ENCODE measurements at regions not wholly inside any gene's neighbourhood (a gene's known extent, or its start where the extent isn't known, plus 50 kb on each side); places are given as distances from the start of the nearest gene placed in this dataset.

DNA sequence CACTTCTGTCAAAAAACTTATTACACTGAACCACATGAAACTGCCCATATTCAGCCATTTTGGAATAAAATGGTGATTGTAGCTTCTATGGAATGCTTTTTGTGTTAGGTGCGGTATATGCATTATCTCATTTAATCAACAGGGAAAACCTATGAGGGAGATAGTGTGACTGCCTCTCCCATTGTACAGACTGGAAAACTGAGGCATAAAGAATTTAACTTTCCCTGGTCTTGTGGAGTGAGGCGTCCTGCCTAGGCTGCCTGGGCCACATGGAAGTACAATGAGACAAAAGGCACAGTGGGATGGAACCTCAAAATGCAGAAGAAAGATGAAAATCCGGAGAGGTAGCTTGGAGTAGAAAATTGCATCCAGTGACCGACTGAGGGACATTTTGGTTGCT lies 80.2 kb downstream of the RPLP1 start:
- H3F3A ChIP-seq (ENCODE audit: insufficient read depth, low read length): no peaks in the 10 kb centered on the region
- H3K27ac ChIP-seq (ENCODE audit: low read length): no peak overlapping the region
- no peak overlapping the region for H2AFZ ChIP-seq (ENCODE audit: low read length)
- TF ChIP-seq EZH2 (optimal IDR thresholded peaks at IDR 0.05; ENCODE audit: low read depth, low read length) (no peak), CTCF (IDR thresholded peaks at IDR 0.05; ENCODE audit: low read length) (no peak), EZH2phosphoT487 (IDR thresholded peaks at IDR 0.05; ENCODE audit: low read length) (no peak)
- H3K9me2 ChIP-seq (replicated peaks; ENCODE audit: insufficient read depth, low read length): no peaks in the 10 kb centered on the region
- no peaks in the 10 kb centered on the region for H3K27me3 ChIP-seq (replicated peaks; ENCODE audit: insufficient read depth, low read length)
- H3K9me3 ChIP-seq (replicated peaks; ENCODE audit: insufficient read depth, low read length): no peaks in the 10 kb centered on the region
- H3K79me2 ChIP-seq (ENCODE audit: low read length): no peaks in the 10 kb centered on the region
- H3K9ac ChIP-seq (ENCODE audit: low read length): no peak overlapping the region
- H3K36me3 ChIP-seq (replicated peaks; ENCODE audit: insufficient read depth, low read length): no peaks in the 10 kb centered on the region
- H4K20me1 ChIP-seq (ENCODE audit: insufficient read depth, low read length): no peaks in the 10 kb centered on the region
- no peak overlapping the region for H3K4me3 ChIP-seq (ENCODE audit: low read length)
- no peak overlapping the region for H3K4me2 ChIP-seq (ENCODE audit: low read depth, low read length)
- H3K4me1 ChIP-seq (ENCODE audit: low read length): no peaks in the 10 kb centered on the region
- DNase-seq: no peak

DNA sequence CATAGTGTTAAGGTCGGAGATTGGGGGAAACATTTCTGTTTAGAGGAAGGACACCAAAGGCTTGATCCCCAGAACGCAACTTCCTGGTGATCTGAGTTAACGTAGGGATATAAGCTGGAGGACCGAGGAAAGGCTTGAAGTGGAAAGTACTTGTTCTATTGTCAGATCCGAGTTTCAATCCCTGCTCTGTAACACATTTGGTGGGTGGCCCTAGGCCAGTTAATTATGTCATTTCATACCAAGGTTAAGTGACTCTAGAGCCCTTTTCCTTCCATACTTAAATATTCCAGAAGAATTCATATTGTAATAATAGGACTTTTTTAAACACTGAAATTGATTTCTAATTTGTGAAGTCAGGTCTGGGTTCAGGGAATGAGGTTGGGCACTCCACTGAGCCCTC lies 80.9 kb downstream of the RPLP1 start:
- no peaks in the 10 kb centered on the region for H3K4me1 ChIP-seq (ENCODE audit: low read length)
- no peak for DNase-seq
- H3K4me3 ChIP-seq (ENCODE audit: low read length): no peak overlapping the region
- TF ChIP-seq EZH2 (optimal IDR thresholded peaks at IDR 0.05; ENCODE audit: low read depth, low read length) (no peak), EZH2phosphoT487 (IDR thresholded peaks at IDR 0.05; ENCODE audit: low read length) (no peak), CTCF (IDR thresholded peaks at IDR 0.05; ENCODE audit: low read length) (no peak)
- no peaks in the 10 kb centered on the region for H3K79me2 ChIP-seq (ENCODE audit: low read length)
- H3K36me3 ChIP-seq (replicated peaks; ENCODE audit: insufficient read depth, low read length): no peaks in the 10 kb centered on the region
- no peak overlapping the region for H2AFZ ChIP-seq (ENCODE audit: low read length)
- no peaks in the 10 kb centered on the region for H3F3A ChIP-seq (ENCODE audit: insufficient read depth, low read length)
- H3K4me2 ChIP-seq (ENCODE audit: low read depth, low read length): no peak overlapping the region
- no peaks in the 10 kb centered on the region for H4K20me1 ChIP-seq (ENCODE audit: insufficient read depth, low read length)
- H3K9me2 ChIP-seq (replicated peaks; ENCODE audit: insufficient read depth, low read length): no peaks in the 10 kb centered on the region
- H3K9ac ChIP-seq (ENCODE audit: low read length): no peak overlapping the region
- no peaks in the 10 kb centered on the region for H3K27me3 ChIP-seq (replicated peaks; ENCODE audit: insufficient read depth, low read length)
- no peak overlapping the region for H3K27ac ChIP-seq (ENCODE audit: low read length)
- H3K9me3 ChIP-seq (replicated peaks; ENCODE audit: insufficient read depth, low read length): no peaks in the 10 kb centered on the region

GRCh38 chr15:69535101-69535638 lies 82.6 kb downstream of the RPLP1 start:
- H2AFZ ChIP-seq (ENCODE audit: low read length): no peak overlapping the region
- H3F3A ChIP-seq (ENCODE audit: insufficient read depth, low read length): no peaks in the 10 kb centered on the region
- no peaks in the 10 kb centered on the region for H3K9me2 ChIP-seq (replicated peaks; ENCODE audit: insufficient read depth, low read length)
- H3K79me2 ChIP-seq (ENCODE audit: low read length): no peaks in the 10 kb centered on the region
- no peaks in the 10 kb centered on the region for H4K20me1 ChIP-seq (ENCODE audit: insufficient read depth, low read length)
- no peak overlapping the region for H3K4me2 ChIP-seq (ENCODE audit: low read depth, low read length)
- no peak overlapping the region for H3K9ac ChIP-seq (ENCODE audit: low read length)
- no peaks in the 10 kb centered on the region for H3K4me1 ChIP-seq (ENCODE audit: low read length)
- H3K4me3 ChIP-seq (ENCODE audit: low read length): no peak overlapping the region
- DNase-seq: no peak
- no peak overlapping the region for H3K27ac ChIP-seq (ENCODE audit: low read length)
- no peaks in the 10 kb centered on the region for H3K27me3 ChIP-seq (replicated peaks; ENCODE audit: insufficient read depth, low read length)
- no peaks in the 10 kb centered on the region for H3K9me3 ChIP-seq (replicated peaks; ENCODE audit: insufficient read depth, low read length)
- no peaks in the 10 kb centered on the region for H3K36me3 ChIP-seq (replicated peaks; ENCODE audit: insufficient read depth, low read length)
- TF ChIP-seq EZH2phosphoT487 (IDR thresholded peaks at IDR 0.05; ENCODE audit: low read length) (no peak), EZH2 (optimal IDR thresholded peaks at IDR 0.05; ENCODE audit: low read depth, low read length) (no peak), CTCF (IDR thresholded peaks at IDR 0.05; ENCODE audit: low read length) (no peak)

All from MM.1S (cell line).